IMR-90 (cell line): ENCODE measurements at regions not wholly inside any gene's neighbourhood (a gene's known extent, or its start where the extent isn't known, plus 50 kb on each side); places are given as distances from the start of the nearest gene placed in this dataset.

ENCODE experiments used
- ATAC-seq: fragments of 200-7000 bp; cut with Tn5 transposase; 2 replicates; pipeline ENCODE4 v1.9.1; 2020; ENCODE audit warnings: low read depth, mild to moderate bottlenecking, moderate library complexity
- BruUV-seq: library from RNA; stranded (reverse); fragments of 400-500 nt; replicated peaks from 2 replicates; lab custom pipeline; 2021; lab: Mats Ljungman, UMichigan
- CTCF ChIA-PET: fragments of 300-600 bp; formaldehyde crosslinking; extraction: SDS; loops from one replicate; lab custom pipeline; 2021; ENCODE audit warnings: antibody characterized with exemption; lab: Yijun Ruan, JAX
- POLR2A ChIA-PET: fragments of 300-600 bp; sonication (Branson Sonifier 250); formaldehyde crosslinking; loops from one replicate; lab custom pipeline; 2022; ENCODE audit warnings: antibody characterized with exemption; ENCODE audit not compliant: unreplicated experiment; lab: Charles Lee
- DNase-seq: peaks from one replicate; pipeline ENCODE4 v3.0.0; 2013
- H2AFZ ChIP-seq: replicated peaks from 2 replicates; pipeline ENCODE3; 2013; ENCODE audit warnings: low read length, mild to moderate bottlenecking; ENCODE audit not compliant: poor library complexity
- H2AK5ac ChIP-seq: 2 replicates; pipeline ENCODE4 v1.6.1; 2013; ENCODE audit warnings: low read depth, low read length, inconsistent platforms
- H2AK9ac ChIP-seq: replicated peaks from 2 replicates; pipeline ENCODE3; 2013; ENCODE audit warnings: mild to moderate bottlenecking, low read depth, low read length, moderate library complexity; ENCODE audit not compliant: poor library complexity
- H2BK120ac ChIP-seq: 2 replicates; pipeline ENCODE4 v1.6.1; 2013; ENCODE audit warnings: low read depth, low read length, inconsistent platforms
- H2BK15ac ChIP-seq: 3 replicates; pipeline ENCODE4 v1.6.1; 2013; ENCODE audit warnings: low read depth, low read length, inconsistent platforms
- H2BK20ac ChIP-seq: 2 replicates; pipeline ENCODE4 v1.6.1; 2013; ENCODE audit warnings: low read depth, mild to moderate bottlenecking, inconsistent platforms, low read length, moderate library complexity
- H2BK5ac ChIP-seq: 2 replicates; pipeline ENCODE4 v1.6.1; 2013; ENCODE audit warnings: mild to moderate bottlenecking, low read depth, low read length, inconsistent platforms; ENCODE audit not compliant: poor library complexity, severe bottlenecking
- H3K14ac ChIP-seq: replicated peaks from 2 replicates; pipeline ENCODE4 v1.6.1; 2013; ENCODE audit warnings: low read depth, low read length, inconsistent platforms
- H3K18ac ChIP-seq: 2 replicates; pipeline ENCODE4 v1.6.1; 2013; ENCODE audit warnings: low read depth, low read length, control low read depth
- H3K23ac ChIP-seq: 2 replicates; pipeline ENCODE4 v1.6.1; 2013; ENCODE audit warnings: low read depth, low read length, inconsistent platforms
- H3K27ac ChIP-seq: 2 replicates; pipeline ENCODE4 v1.5.1; 2013; ENCODE audit warnings: mild to moderate bottlenecking, control low read depth, low read length; ENCODE audit not compliant: insufficient read depth
- H3K27me3 ChIP-seq: 2 replicates; pipeline ENCODE4 v1.6.1; 2013; ENCODE audit warnings: low read length; ENCODE audit not compliant: control insufficient read depth, insufficient read depth
- H3K36me3 ChIP-seq: 2 replicates; pipeline ENCODE4 v1.6.1; 2013; ENCODE audit warnings: low read length, mixed read lengths; ENCODE audit not compliant: control insufficient read depth, insufficient read depth
- H3K4ac ChIP-seq: 2 replicates; pipeline ENCODE4 v1.6.1; 2013; ENCODE audit warnings: low read depth, low read length, inconsistent platforms
- H3K4me1 ChIP-seq: 2 replicates; pipeline ENCODE4 v1.6.1; 2013; ENCODE audit warnings: low read length, mixed read lengths; ENCODE audit not compliant: control insufficient read depth, insufficient read depth
- H3K4me2 ChIP-seq: 2 replicates; pipeline ENCODE4 v1.6.1; 2013; ENCODE audit warnings: low read depth, mild to moderate bottlenecking, control low read depth, low read length, moderate library complexity
- H3K4me3 ChIP-seq: 2 replicates; pipeline ENCODE4 v1.5.1; 2013; ENCODE audit warnings: low read depth, mild to moderate bottlenecking, control low read depth, low read length, moderate library complexity; ENCODE audit not compliant: insufficient read depth
- H3K56ac ChIP-seq: 2 replicates; pipeline ENCODE4 v1.6.1; 2013; ENCODE audit warnings: low read length, inconsistent platforms; ENCODE audit not compliant: insufficient read depth; ENCODE audit errors: extremely low read depth
- H3K79me1 ChIP-seq, 2 experiments: 2 replicates each; pipeline ENCODE4 v1.6.1; 2013; ENCODE audit warnings: low read length in 2 of 2, inconsistent platforms in 1 of 2, low read depth in 1 of 2
- H3K9ac ChIP-seq: 2 replicates; pipeline ENCODE4 v1.6.1; 2013; ENCODE audit warnings: low read depth, low read length, control low read depth
- H3K9me1 ChIP-seq: 2 replicates; pipeline ENCODE4 v1.6.1; 2013; ENCODE audit warnings: low read length, inconsistent platforms; ENCODE audit not compliant: insufficient read depth
- H3K9me3 ChIP-seq: 2 replicates; pipeline ENCODE4 v1.6.1; 2013; ENCODE audit warnings: low read length; ENCODE audit not compliant: control insufficient read depth, insufficient read depth
- H4K20me1 ChIP-seq: 2 replicates; pipeline ENCODE4 v1.6.1; 2013; ENCODE audit warnings: low read length, inconsistent platforms; ENCODE audit not compliant: insufficient read depth
- H4K5ac ChIP-seq: 2 replicates; pipeline ENCODE4 v1.6.1; 2013; ENCODE audit warnings: mild to moderate bottlenecking, low read depth, low read length, control low read depth
- H4K8ac ChIP-seq, 2 experiments: 2 replicates each; pipeline ENCODE4 v1.6.1; 2013; ENCODE audit warnings: low read depth in 2 of 2, low read length in 2 of 2, control low read depth in 1 of 2, inconsistent platforms in 1 of 2
- H4K91ac ChIP-seq: 2 replicates; pipeline ENCODE4 v1.6.1; 2013; ENCODE audit warnings: low read depth, low read length, inconsistent platforms; ENCODE audit not compliant: insufficient read depth
- CEBPB ChIP-seq: IDR thresholded peaks from 2 replicates; pipeline ENCODE4 v1.6.1; 2012; ENCODE audit warnings: low read depth, low read length, improper control_type of control experiment
- FOS ChIP-seq: fragments of 150-350 bp; IDR thresholded peaks from 2 replicates; pipeline ENCODE4 v1.6.1; 2016; ENCODE audit warnings: low read depth, low read length
- MAFK ChIP-seq: IDR thresholded peaks from 2 replicates; pipeline ENCODE4 v1.6.1; 2012; ENCODE audit warnings: low read depth, low read length, improper control_type of control experiment
- MAZ ChIP-seq: IDR thresholded peaks from 2 replicates; pipeline ENCODE4 v1.6.1; 2012; ENCODE audit warnings: low read depth, mild to moderate bottlenecking, low read length, improper control_type of control experiment, moderate library complexity, borderline replicate concordance
- MXI1 ChIP-seq: IDR thresholded peaks from 2 replicates; pipeline ENCODE4 v1.6.1; 2012; ENCODE audit warnings: low read depth, mild to moderate bottlenecking, low read length, moderate library complexity, borderline replicate concordance
- NFE2L2 ChIP-seq: fragments of 150-350 bp; IDR thresholded peaks from 2 replicates; pipeline ENCODE4 v1.6.1; 2016; ENCODE audit warnings: low read depth, mild to moderate bottlenecking, low read length
- RAD21 ChIP-seq: IDR thresholded peaks from 2 replicates; pipeline ENCODE4 v1.6.1; 2012; ENCODE audit warnings: low read length, improper control_type of control experiment
- SMC3 ChIP-seq: fragments of 150-350 bp; IDR thresholded peaks from 2 replicates; pipeline ENCODE4 v1.6.1; 2016; ENCODE audit warnings: low read depth, mild to moderate bottlenecking, antibody characterized with exemption, low read length, moderate library complexity
- USF2 ChIP-seq: fragments of 150-350 bp; IDR thresholded peaks from 2 replicates; pipeline ENCODE4 v1.6.1; 2017; ENCODE audit warnings: mild to moderate bottlenecking, antibody characterized with exemption, low read length, low read depth
- WGBS, 2 experiments: methylation state at CpG; one replicate each; pipeline versions ENCODE4 v1.1.5 to v1.1.7; 2013; ENCODE audit warnings: missing lambda C conversion rate in 2 of 2; ENCODE audit not compliant: insufficient read length in 1 of 2; ENCODE audit errors: extremely low coverage in 2 of 2; 5-methylcytosine and 5-hydroxymethylcytosine counted together
- dilution Hi-C: fragments of 300-500 bp; cut with HindIII; formaldehyde crosslinking; loops from one replicate; pipeline ENCODE4 v1.14.3; 2018; ENCODE audit warnings: low sequenced_read_pairs; ENCODE audit not compliant: unreplicated experiment
- in situ Hi-C: fragments of 300-500 bp; cut with MboI; formaldehyde crosslinking; loops from 3 replicates; pipeline ENCODE4 v1.14.3; 2019; ENCODE audit warnings: low sequenced_read_pairs, inconsistent platforms, mixed read lengths
- intact Hi-C: fragments of 100-400 bp; cut with micrococcal nuclease; formaldehyde crosslinking; loops from 2 replicates; pipeline ENCODE4 v1.10.0; 2022

- no peak overlapping the region for H3K4ac ChIP-seq
- ChIA-PET CTCF (no interaction called here), POLR2A (no interaction called here)
- no peak overlapping the region for H3K23ac ChIP-seq
- H4K20me1 ChIP-seq, result no peaks in the 10 kb centered on the region
- H2AFZ ChIP-seq, result no peak overlapping the region
- H3K9me3 ChIP-seq, result peaks cover 9% of the 10 kb centered on the region
- no peak overlapping the region for H4K91ac ChIP-seq
- no peaks in the 10 kb centered on the region for H3K27me3 ChIP-seq
- dilution Hi-C loops (no loop called here), in situ Hi-C loops (no loop called here), intact Hi-C loops (no loop called here)
- H3K14ac ChIP-seq, result no peak overlapping the region
- no peak overlapping the region for H3K9ac ChIP-seq
- H3K27ac ChIP-seq, result no peak overlapping the region
- no peak overlapping the region for H4K8ac ChIP-seq
- no peak overlapping the region for H2AK5ac ChIP-seq
- H2AK9ac ChIP-seq, result no peak overlapping the region
- no peaks in the 10 kb centered on the region for H3K4me1 ChIP-seq
- no peak for DNase-seq
- H3K4me3 ChIP-seq, result no peak overlapping the region
- ATAC-seq, result no peak
- H4K5ac ChIP-seq, result no peak overlapping the region
- TF ChIP-seq USF2 (no peak), CEBPB (no peak), MAFK (no peak), RAD21 (no peak), MAZ (no peak), FOS (no peak), SMC3 (no peak), NFE2L2 (no peak), MXI1 (no peak)
- no peak overlapping the region for H2BK120ac ChIP-seq
- no peaks in the 10 kb centered on the region for H3K9me1 ChIP-seq
- no peak overlapping the region for H3K56ac ChIP-seq
- H2BK5ac ChIP-seq, result no peak overlapping the region
- WGBS, 2 experiments, result no CpG with 5 or more reads among the region's 2 CpGs
- H3K18ac ChIP-seq, result no peak overlapping the region
- no peaks in the 10 kb centered on the region for H3K79me1 ChIP-seq
- no TSS peak for BruUV-seq
- H2BK20ac ChIP-seq, result no peak overlapping the region
- H3K36me3 ChIP-seq, result no peaks in the 10 kb centered on the region
- H3K4me2 ChIP-seq, result no peak overlapping the region
- no peak overlapping the region for H2BK15ac ChIP-seq
These were observed 152.7 kb upstream of the SPHKAP start for GRCh38 chr2:228334180-228334579.
